SK-N-MC (cell line): ENCODE measurements at regions not wholly inside any gene's neighbourhood (a gene's known extent, or its start where the extent isn't known, plus 50 kb on each side); places are given as distances from the start of the nearest gene placed in this dataset.

Source experiments
- EZH2 ChIP-seq: fragments of 200-600 bp; sonication (generic); IDR thresholded peaks from one replicate; pipeline ENCODE4 v1.6.1; 2017; ENCODE audit warnings: antibody characterized with exemption
- FOXP2 ChIP-seq: optimal IDR thresholded peaks from 2 replicates; pipeline ENCODE3; 2011; ENCODE audit warnings: mild to moderate bottlenecking, moderate library complexity; ENCODE audit not compliant: insufficient read depth; ENCODE audit errors: extremely low read length, control extremely low read depth
- POLR2AphosphoS5 ChIP-seq: IDR thresholded peaks from 2 replicates; pipeline ENCODE4 v1.6.1; 2012; ENCODE audit warnings: mild to moderate bottlenecking, low read depth, low read length, borderline replicate concordance

- TF ChIP-seq EZH2 (no peak), POLR2AphosphoS5 (no peak), FOXP2 (no peak)
Measured at GRCh38 chr5:34554641-34555040, 101.5 kb upstream of the RAI14 start.
